LNCAP (cell line): ENCODE measurements at regions not wholly inside any gene's neighbourhood (a gene's known extent, or its start where the extent isn't known, plus 50 kb on each side); places are given as distances from the start of the nearest gene placed in this dataset.

Experiments
- TF ChIP-seq, protein P1 (sequence below): fragments of 450-650 bp; IDR thresholded peaks from 2 replicates; pipeline ENCODE4 v1.5.1; 2017; ENCODE audit warnings: mild to moderate bottlenecking

- TF ChIP-seq, protein P1, sequence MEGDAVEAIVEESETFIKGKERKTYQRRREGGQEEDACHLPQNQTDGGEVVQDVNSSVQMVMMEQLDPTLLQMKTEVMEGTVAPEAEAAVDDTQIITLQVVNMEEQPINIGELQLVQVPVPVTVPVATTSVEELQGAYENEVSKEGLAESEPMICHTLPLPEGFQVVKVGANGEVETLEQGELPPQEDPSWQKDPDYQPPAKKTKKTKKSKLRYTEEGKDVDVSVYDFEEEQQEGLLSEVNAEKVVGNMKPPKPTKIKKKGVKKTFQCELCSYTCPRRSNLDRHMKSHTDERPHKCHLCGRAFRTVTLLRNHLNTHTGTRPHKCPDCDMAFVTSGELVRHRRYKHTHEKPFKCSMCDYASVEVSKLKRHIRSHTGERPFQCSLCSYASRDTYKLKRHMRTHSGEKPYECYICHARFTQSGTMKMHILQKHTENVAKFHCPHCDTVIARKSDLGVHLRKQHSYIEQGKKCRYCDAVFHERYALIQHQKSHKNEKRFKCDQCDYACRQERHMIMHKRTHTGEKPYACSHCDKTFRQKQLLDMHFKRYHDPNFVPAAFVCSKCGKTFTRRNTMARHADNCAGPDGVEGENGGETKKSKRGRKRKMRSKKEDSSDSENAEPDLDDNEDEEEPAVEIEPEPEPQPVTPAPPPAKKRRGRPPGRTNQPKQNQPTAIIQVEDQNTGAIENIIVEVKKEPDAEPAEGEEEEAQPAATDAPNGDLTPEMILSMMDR, result no peak
These were observed 146.7 kb upstream of the MLN start for GRCh38 chr6:33950472-33950881.

GRCh38 chr6:33949877-33950435, 146.2 kb upstream of the MLN start:
- TF ChIP-seq, protein P1, result no peak

DNA sequence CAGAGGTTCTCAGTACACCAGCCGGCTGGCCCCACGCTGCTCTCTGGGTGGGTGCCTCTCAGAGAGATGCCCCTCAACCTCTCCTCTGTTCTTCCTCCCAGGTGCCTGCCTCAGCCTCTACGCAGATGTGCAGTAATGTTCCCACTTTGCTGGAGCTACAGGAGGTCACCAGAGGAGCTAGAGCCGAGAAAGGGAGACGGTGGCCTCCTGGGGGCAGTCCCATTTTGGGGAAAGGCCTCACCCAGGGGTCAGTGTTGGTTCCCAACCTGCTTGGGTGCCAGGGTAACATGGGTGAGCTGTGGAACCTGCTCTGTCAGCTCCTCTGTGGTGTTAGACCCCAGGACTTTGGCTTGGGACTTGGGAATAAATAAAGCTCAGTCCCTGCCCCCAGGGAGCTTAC, 145.3 kb upstream of the MLN start:
- TF ChIP-seq, protein P1, result no peak

- TF ChIP-seq, protein P1, result no peak
These were observed 144.3 kb upstream of the MLN start for GRCh38 chr6:33947916-33948594.

- TF ChIP-seq, protein P1, result no peak
These were observed 143.2 kb upstream of the MLN start for GRCh38 chr6:33947047-33947446.

GRCh38 chr6:33945931-33946330, 142.1 kb upstream of the MLN start:
- TF ChIP-seq, protein P1, result no peak

DNA sequence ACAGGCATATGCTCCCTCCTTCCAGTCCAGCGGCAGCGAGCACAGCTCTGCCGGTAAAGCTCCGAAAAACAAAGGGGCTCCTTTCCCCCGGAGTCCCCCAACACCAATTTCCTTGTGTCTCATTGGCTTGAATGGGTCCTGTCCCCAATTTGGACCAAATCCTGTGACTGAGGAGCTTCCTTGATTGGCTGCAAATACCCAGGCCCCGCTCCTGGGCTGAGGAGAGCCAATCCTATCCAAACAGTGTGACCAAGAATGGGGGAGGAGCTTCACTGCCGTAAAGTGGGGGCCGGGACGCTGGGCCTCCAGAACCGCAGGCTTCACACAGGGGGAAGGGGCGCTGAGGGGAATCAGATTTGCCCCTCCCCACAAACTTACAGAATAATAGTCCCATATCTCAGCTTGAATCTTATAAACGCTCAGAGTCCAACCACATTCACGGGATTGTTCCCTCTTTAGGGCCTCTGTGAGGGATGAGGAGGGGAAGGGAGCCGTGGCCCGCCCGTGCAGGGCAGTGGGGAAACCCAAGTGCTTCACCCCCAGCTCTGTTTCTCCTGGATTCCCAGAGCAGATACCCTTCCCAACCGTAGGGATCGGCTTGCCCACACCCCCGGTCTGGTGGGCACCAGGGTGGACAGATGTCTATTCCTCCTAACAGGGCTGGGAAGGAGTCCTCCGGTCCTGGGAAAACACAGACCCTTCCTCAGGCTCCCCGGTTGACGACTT, 141.0 kb upstream of the MLN start:
- TF ChIP-seq, protein P1, result no peak
